Stimulated activated CD8-positive, alpha-beta memory T cell treated with anti-CD3 and anti-CD28 coated beads, Interleukin-7, amount 100 ng/mL, for 1 hour (primary cell): ENCODE measurements at regions not wholly inside any gene's neighbourhood (a gene's known extent, or its start where the extent isn't known, plus 50 kb on each side); places are given as distances from the start of the nearest gene placed in this dataset.
"Not testable (repeated sequence)": the region's sequence is repeated elsewhere in the genome, so short reads cannot be mapped to it uniquely, and the experiment has no call there.

Experiments used
- DNase-seq, 2 donors: peaks; one replicate each; pipeline ENCODE4 v3.0.0-alpha.2; 2020; ENCODE audit warnings: low read depth in 2 of 2

GRCh38 chr11:81574301-81574700 is 1159.4 kb downstream of the FAM181B start:
- DNase-seq = no peak

GRCh38 chr11:81573367-81573766 is 1160.3 kb downstream of the FAM181B start:
- DNase-seq = no peak

- no peak for DNase-seq
Observed at GRCh38 chr11:81570669-81571068, 1163.0 kb downstream of the FAM181B start.

- no peak for DNase-seq
Observed at GRCh38 chr11:81569999-81570398, 1163.7 kb downstream of the FAM181B start.

GRCh38 chr11:81568918-81569317 is 1164.7 kb downstream of the FAM181B start:
- no peak for DNase-seq

- no peak for DNase-seq
Observed at GRCh38 chr11:81548123-81548522, 1185.5 kb downstream of the FAM181B start.

GRCh38 chr11:81539806-81540205 is 1193.9 kb downstream of the FAM181B start:
- DNase-seq = not testable (repeated sequence)

GRCh38 chr11:81515566-81515965 is 1218.1 kb downstream of the FAM181B start:
- no peak for DNase-seq

- no peak for DNase-seq
Observed at GRCh38 chr11:81497202-81497804, 1236.4 kb downstream of the FAM181B start.

GRCh38 chr11:81496601-81497000 is 1237.1 kb downstream of the FAM181B start:
- DNase-seq = no peak

GRCh38 chr11:81495699-81496292 is 1237.9 kb downstream of the FAM181B start:
- no peak for DNase-seq

GRCh38 chr11:81494431-81494830 is 1239.2 kb downstream of the FAM181B start:
- no peak for DNase-seq

- DNase-seq = no peak
Observed at GRCh38 chr11:81492923-81493445, 1240.7 kb downstream of the FAM181B start.

GRCh38 chr11:81487109-81487508 is 1246.6 kb downstream of the FAM181B start:
- no peak for DNase-seq

GRCh38 chr11:81484196-81484595 is 1249.5 kb downstream of the FAM181B start:
- DNase-seq = no peak

- DNase-seq = no peak
Observed at GRCh38 chr11:81477277-81477676, 1256.4 kb downstream of the FAM181B start.

GRCh38 chr11:81476345-81476744 is 1257.3 kb downstream of the FAM181B start:
- no peak for DNase-seq

- no peak for DNase-seq
Observed at GRCh38 chr11:81472646-81473045, 1261.0 kb downstream of the FAM181B start.

- no peak for DNase-seq
Observed at GRCh38 chr11:81470446-81470845, 1263.2 kb downstream of the FAM181B start.

- DNase-seq = no peak
Observed at GRCh38 chr11:81459766-81460306, 1273.8 kb downstream of the FAM181B start.

GRCh38 chr11:81449588-81450156 is 1284.0 kb downstream of the FAM181B start:
- DNase-seq = no peak

GRCh38 chr11:81444297-81444696 is 1289.4 kb downstream of the FAM181B start:
- DNase-seq = no peak

GRCh38 chr11:81432333-81432732 is 1301.3 kb downstream of the FAM181B start:
- no peak for DNase-seq
